ENCODE measurements at regions not wholly inside any gene's neighbourhood (a gene's known extent, or its start where the extent isn't known, plus 50 kb on each side); places are given as distances from the start of the nearest gene placed in this dataset.

GRCh38 chr5:39801306-39801705, 376.5 kb upstream of the DAB2 start:
- TF ChIP-seq CTCF (IDR thresholded peaks at IDR 0.05; ENCODE audit: low read depth, low read length) (no peak), EZH2phosphoT487 (IDR thresholded peaks at IDR 0.05; ENCODE audit: low read depth) (no peak)

Measured in OCI-LY3 (cell line).